GM21737 (cell line): ENCODE measurements at regions not wholly inside any gene's neighbourhood (a gene's known extent, or its start where the extent isn't known, plus 50 kb on each side); places are given as distances from the start of the nearest gene placed in this dataset.

Experiments used
- ATAC-seq: cut with Tn5 transposase; IDR thresholded peaks from one replicate; pipeline ENCODE4 v1.9.1; 2021; ENCODE audit warnings: mild to moderate bottlenecking, moderate library complexity; ENCODE audit not compliant: unreplicated experiment

DNA sequence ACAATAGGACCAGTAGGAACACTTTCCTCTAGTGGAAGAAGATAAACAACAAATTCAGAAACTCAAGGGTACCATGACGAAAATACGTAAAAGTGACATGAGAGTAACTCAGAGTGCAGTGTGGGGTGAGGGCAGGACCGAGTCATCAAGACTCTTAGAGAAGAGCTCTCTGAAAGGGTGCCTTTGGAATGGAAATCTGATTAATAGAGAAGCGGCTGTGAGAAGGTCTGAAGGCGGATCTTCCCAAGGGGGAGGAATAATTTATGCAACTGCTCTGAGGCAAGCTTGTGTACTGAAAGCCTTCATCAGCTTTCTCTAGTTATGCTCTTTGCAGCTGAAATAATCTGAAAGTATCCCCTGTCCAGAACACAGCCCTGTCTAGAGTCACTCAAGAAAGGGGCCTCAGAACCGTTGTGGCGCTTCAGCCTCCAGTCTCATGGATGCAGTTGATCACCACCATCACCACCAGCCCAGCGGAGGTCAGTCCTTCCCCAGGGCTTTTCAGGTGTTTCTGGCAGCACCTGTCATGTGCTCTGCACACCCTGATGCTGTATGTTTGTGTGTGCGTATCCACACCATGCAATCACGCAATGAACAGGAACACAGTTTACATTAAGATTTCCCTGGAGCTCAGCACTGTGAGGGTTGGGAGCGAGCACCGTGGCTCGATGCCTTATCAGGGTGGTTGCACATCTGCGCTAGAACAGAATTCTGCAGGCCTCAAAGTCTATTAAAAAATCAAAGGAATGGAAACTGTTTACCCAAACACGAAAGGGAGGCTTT lies 396.5 kb downstream of the SMOC2 start:
- no peak for ATAC-seq

DNA sequence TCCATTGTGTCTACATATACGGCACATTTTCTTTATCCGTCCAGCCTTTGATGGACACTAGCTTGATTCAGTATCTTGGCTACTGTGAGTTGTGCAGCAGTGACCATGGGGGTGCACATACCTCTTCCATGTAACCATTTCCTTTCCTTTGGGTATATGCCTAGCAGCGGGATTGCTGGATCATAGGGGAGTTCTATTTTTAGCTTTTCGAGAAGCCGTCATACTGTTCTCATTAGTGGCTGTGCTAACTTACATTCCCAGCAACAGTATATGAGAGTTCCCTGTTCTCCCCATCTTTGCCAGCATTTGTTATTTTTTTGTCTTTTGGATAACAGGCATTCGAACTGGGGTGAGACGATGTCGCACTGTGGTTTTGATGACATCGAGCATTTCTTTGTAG lies 395.0 kb downstream of the SMOC2 start:
- no peak for ATAC-seq

DNA sequence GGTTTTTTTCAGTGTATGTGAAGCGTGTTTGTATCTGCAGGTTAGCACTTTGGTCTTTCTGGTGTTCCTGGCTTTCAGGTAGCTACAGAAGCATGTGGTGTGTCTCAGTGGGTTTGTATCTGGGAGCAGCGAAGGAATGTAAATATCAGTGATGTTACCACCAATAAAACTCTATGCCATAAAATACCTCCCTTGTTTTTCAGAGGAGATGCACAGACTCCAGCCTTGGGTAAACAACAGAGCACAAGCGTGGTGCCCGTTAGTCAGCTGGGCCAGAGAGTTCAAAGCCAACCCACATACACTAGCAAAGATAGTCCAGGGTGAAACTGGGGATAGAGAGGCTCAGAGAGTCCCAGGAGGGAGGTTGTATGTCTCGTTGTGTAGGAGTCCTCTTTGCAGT lies 393.8 kb downstream of the SMOC2 start:
- no peak for ATAC-seq

DNA sequence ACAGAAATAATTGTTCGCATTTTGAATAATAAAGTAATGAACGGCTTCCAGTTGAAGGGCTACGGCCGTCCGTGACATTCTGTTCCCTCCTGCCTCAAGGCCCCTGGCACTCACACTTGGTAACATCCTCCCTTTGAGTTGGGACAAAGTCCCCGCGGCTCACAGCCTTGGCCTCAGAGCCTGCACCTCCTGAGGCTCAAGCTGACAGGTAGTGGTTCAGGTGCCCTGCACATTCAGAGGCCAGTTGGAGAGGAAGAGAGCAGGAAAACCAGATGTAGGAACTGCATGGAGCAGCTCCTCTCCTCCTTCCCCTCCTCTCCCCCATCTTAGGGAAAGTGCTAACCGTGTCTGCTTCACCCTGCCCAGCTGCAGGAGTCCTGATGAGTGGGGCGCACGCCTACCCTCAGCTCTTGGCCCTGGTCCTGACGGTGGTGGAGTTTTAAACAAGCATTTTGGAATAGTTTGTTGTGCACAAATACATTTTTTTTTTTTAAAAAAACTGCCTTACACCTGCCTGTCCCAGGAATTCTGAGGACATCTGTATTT lies 393.1 kb downstream of the SMOC2 start:
- ATAC-seq = no peak

DNA sequence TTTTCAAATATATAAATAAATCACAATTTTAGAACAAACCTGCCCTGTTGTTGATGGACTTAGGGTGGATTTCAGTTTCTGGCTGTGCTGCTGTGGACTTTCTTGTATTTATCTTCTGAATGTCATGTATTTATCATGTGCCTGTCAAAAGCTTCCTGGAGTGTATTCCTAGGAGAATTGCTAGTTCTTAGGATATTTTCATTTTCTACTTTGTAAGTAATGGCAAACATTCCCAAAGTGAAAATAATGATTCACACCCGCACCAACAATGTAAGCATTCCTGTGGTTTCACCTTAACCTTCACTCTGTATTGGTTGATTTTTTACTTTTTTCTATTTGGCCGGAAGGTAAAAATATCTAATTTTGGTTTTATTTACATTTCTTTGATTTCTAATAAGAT lies 387.8 kb downstream of the SMOC2 start:
- no peak for ATAC-seq

DNA sequence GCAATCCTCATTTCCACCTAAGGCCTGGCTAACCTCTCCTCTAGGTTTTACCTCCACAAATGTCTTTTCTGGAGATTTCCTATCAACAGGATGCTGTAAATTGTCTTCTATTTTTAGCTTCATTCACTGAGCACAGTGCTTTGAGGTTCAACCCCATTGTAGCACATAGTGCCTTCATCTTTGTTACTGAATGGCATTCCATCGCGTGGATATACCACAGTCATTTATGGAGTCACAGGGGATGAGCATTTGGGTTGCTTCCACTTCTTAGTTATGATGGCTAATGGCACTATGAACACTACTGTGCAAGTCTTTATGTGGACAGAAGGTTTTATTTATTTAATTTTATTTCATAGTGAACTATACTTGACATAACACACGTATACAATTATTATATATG lies 387.1 kb downstream of the SMOC2 start:
- ATAC-seq = no peak

DNA sequence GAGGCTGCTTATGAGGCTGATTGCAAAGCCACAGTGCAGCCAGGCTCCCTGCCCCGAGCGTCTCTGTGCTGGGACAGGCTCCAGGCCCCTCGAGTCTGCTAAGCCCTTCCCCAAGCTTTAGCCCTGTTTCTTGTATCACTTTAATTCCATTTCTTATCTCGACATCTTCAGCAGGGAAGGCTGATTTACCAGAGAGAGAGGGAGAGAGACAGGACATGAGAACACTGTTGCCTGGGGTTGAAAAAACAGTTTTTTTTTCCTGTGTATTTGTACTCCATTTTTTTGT lies 386.5 kb downstream of the SMOC2 start:
- no peak for ATAC-seq

DNA sequence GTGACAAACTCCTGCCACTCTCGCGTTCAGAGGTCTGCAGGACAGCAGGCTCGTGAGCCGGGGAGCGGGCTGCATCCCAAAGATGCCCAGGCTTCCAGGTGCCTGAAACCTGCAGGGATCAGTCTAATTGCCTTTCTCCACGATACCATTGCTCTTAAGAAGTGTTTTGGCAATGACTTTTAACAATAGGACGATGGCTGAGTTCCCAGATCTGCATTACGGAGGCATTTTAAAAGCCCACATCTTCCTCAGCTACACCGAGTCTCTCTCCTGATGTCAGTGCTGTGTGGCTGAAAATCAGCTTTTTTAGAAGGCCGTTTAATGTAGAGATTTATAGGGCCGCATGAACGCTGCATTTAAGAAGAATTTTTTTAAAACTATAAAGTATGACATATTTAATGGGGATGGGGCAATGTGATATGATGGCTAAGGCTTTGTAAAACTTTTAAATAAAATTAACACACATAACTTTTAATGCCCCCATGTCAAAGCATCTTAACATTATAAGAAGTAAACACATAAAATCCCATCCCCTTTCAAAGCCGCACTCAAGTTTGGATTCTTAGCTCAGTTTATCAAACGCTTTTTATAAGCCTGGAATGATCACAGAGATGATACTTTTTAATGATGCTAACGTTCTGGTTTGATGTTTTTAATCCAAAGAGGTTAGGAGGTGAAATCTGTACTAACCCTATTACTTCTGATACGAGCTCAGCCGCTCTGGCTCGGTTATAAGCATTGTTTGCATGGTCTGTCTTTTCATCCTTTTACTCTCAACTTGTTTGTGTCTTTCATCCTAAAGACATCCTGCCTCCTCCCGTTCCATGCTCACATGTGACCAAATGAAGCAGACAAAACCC lies 386.0 kb downstream of the SMOC2 start:
- ATAC-seq = no peak

DNA sequence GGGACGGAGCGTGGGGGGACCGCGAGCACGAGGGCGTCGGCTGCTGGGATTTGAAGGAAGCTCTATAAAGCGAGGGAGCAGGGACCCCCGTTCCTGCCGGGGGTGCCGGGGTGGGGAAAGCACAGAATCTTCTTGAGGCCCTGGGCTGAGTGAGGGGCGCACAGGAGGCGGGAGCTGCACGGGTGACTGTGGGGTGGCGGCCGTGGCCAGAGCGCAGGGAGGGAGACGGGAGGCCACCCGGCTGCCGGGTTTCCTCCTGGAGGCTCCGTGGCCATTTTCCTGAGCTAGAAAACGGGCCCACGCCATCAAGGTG lies 385.1 kb downstream of the SMOC2 start:
- ATAC-seq = no peak

DNA sequence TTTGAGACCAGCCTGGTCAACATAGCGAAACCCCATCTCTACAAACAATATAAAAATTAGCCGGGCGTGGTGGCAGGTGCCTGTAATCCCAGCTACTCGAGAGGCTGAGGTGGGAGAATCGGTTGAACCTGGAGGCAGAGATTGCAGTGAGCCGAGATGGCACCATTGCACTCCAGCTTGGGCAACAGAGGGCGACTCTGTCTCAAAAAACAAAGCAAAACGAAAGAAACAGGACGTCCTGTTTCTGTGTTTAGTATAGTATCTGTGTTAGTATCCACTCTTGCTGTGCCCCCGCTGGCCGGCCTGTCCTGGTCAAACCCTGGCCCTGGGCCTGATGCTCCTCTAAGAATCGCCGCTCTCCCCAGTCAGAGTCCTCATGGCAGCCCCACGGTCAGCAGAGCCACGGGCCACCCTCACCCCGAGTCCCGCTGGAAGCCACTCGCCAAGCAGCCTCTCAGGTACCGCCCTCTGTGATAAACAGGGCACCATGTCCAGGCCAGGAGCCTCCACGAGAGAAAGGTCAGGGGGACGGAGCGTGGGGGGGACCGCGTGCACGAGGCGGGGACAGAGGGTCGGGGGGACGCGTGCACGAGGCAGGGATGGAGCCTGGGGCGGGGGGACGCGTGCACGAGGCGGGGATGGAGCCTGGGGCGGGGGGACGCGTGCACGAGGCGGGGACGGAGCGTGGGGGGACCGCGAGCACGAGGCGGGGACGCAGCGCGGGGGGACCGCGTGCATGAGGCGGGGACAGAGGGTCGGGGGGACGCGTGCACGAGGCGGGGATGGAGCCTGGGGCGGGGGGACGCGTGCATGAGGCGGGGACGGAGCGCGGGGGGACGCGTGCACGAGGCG lies 384.5 kb downstream of the SMOC2 start:
- no peak for ATAC-seq

DNA sequence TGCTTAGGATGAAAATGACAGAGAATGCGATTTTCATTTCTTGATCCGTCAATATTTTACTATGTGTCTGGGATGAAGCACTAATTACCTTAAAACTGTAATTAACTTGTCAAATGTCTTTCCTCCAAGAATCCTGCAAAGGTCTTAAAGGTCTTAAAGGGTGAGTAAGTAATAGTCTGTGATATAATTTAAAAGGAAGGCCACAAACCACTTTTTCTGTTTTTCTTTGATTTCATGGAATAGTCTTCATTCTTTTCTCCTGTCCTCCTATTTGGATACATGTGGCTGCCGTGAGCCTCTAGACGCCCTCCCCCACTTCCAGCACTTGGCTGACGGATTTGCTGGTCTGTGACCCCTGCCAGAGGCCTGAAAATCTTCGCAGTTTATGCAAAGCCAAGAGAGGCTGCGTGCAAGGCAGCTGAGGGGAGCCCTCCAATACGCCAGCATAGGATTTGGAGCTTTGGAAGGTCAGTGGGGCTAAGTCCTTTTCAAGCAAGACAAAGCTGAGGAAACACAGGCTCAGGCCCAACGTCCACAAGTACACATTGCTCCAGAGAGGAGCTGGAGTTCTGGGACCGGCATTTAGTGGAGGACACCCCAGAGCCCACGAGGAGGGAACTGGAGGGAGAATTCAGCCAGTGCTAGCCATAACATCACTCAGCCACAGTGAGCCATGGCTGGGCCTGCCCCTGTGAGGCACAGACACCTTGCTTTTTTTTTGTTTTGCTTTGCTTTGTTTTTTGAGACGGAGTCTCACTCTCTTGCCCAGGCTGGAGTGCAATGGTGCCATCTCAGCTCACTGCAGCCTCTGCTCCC lies 382.6 kb downstream of the SMOC2 start:
- ATAC-seq = no peak

DNA sequence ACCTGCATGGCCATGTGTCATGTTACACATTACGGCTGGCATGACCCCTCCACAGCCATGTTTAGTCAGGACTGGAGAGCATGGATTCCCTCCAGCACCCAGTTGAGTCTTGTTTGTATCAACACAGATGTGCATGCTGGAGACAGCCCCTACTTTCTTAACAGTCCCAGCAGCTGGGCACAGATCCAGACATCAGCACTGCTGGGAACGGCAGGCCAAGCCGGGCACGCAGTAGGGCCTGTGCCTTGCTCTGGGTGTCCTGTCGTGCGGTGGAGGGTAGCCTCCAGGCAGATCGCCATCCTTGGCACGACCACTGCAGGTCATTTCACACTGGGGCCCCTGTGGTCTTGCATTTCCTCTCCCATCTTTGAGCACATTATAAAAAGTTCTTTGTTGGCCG lies 381.4 kb downstream of the SMOC2 start:
- no peak for ATAC-seq

DNA sequence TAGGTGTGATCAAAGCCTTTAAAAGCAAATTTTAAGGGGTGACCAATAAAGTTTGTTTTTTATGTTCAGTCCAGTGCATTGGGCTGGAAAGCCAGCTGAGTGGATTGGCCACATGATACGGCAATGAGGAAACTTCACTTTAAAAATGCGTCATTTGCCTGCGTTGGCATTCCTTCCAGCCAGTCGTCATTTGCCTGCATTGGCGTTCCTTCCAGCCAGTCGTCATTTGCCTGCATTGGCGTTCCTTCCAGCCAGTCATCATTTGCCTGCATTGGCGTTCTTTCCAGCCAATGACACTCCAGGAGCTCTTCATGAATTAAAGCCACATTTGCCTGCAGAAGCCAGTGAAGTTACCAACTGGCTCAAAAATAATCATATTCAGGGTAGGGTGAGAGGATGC lies 378.6 kb downstream of the SMOC2 start:
- no peak for ATAC-seq

DNA sequence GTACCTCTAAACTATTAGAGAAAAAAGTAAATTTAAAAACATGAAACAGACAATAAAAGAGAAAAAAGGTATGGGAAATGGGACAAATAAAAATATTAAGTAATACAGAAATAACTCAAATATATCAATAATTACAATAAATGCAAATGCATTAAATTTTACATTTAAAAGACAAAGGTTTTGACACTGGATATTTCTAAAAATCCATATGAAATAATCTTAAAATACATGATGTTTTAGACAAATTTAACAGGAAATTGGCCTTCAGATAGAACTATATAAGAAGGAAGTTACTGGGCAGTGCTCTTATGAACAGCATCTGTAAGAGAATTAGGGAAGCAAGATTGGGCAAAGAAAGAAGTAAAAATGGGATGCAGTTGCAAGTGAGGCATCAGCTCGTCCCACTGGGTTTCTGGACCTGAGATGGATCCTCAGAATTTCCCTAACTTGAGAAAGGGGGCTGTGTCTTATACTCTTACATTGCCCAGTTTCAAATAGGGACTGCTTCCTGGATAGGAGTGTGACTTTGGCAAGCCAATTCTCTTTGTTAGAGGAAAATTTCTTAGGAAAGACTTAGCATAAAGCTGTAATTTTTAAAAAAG lies 376.7 kb downstream of the SMOC2 start:
- ATAC-seq = no peak

DNA sequence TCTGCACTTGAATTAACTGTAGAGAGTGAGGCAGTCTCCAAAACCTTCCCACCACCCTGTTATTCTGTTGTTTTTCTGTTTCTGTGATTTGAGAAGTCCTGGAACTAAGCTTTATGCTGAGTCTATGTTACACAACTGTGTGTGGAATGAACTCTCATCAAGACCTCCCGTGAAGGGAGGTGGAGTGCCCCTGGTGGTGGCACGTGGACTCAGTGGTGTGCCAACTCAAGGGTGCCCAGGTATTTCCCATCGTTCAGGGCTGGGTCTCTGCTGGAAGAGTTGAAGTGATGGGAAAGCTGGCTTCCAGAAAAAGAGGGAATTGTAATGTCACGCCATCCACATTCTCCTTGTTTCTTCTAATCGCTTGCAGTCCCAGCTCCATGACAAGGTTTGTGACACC lies 374.2 kb downstream of the SMOC2 start:
- no peak for ATAC-seq

DNA sequence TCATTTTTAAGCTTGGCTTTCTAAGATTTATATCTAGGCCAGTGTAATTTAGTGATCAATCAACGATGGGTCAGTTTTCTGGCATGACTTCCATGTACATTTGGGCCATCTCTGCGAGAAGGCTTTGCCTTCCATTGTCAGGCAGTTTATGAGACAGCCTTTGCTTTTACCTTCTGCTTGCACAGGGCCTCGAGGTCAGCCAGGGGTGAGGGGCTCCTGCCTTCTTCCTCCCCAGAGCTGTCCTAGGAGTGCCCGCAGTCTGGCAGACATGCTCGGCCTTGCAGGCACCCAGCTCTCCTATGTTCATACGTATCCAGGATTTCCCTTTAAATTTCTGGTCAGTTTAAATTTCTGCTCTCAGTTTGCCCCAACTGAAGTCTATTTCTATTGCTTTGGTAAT lies 367.2 kb downstream of the SMOC2 start:
- ATAC-seq = no peak

DNA sequence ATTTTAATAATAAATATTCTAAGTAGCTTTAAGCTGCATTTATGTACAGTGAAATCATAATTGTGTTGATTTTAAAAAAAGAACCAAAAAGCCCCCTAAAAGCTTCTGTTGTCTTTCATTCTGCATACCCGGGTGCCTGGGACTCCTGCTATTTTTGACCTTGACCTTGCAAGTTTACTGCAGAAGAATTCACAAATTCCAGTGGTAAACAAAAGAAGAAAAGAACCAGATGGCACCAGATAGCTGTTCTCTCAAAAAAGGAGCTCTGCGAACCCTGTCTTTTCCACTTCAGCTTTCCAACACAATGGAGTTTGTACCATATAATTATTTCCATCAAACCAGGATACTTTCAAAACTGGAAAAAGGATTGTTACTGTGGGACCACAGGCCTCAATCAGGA lies 363.3 kb downstream of the SMOC2 start:
- no peak for ATAC-seq

DNA sequence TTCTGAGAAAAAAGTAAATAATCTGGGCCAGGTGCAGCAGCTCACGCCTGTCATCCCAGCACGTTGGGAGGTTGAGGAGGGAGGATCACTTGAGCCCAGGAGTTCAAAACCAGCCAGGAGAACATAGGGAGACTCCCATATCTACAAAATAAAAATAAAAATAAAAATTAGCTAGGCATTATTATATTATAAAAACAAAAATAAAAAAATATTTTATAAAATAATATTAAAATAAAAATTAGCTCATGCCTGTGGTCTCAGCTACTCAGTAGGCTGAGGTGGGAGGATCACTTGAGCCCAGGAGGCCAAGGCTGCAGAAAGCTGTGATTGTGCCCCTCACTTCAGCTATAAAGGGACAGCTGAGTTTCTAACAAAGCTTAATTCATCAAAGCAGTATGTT lies 362.9 kb downstream of the SMOC2 start:
- ATAC-seq = no peak

DNA sequence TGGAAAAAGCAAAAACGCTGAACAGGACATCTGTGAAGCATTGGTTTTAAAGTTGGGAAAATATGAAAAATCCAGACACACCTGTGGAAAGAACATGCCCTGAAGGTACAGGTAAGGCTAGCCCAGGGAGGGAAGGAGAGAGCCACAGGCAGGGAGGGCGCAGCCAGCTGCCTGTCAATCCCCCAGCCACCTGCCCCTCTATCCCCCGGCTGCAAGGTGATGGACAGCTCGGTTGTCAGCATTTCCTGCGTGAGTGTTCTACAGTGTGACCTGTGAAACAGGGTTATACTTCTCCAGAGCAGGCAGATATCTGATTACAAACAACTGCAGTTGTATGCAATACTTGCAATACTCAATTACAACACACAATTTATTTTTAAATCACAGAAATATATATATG lies 358.1 kb downstream of the SMOC2 start:
- no peak for ATAC-seq

DNA sequence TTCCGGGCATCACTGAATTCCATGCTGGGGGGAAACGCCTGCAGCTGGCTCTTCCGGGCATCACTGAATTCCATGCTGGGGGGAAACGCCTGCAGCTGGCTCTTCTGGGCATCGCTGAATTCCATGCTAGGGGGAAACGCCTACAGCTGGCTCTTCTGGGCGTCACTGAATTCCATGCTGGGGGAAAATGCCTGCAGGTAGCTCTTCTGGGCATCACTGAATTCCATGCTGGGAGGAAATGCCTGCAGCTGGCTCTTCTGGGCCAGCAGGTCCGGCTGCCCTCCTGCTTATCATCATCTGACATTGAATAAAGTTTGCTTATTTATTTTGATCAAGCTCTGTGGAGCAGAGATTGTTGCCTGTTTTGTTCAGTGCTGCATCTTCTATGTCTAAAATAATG lies 355.1 kb downstream of the SMOC2 start:
- no peak for ATAC-seq
